ENCODE measurements at regions not wholly inside any gene's neighbourhood (a gene's known extent, or its start where the extent isn't known, plus 50 kb on each side); places are given as distances from the start of the nearest gene placed in this dataset.

GRCh38 chr13:62473190-62473943 lies 1057.7 kb upstream of the PCDH20 start:
- no peak for DNase-seq (ENCODE audit: low spot score)
- Mint-ChIP-seq H3K27ac (no peak overlapping the region), H3K36me3 (no peaks in the 10 kb centered on the region), H3K4me3 (no peak overlapping the region), H3K4me1 (peaks cover 16% of the 10 kb centered on the region), H3K27me3 (ENCODE audit: low read depth) (no peaks in the 10 kb centered on the region; the same call in 1 of the 2 replicates), H3K9me3 (no peaks in the 10 kb centered on the region)
- ATAC-seq = peak; percentile 66
- POLR2A ChIA-PET = no interaction called here
- CTCF ChIA-PET = interaction anchor here (1.0 kb wide), 1 partner anchor 38 kb away, joined by 3 read pairs; no protein-coding TSS in a partner anchor
- TF ChIP-seq ZBTB43 (CRISPR knock-in tag; IDR thresholded peaks at IDR 0.05) (no peak), HMGA2 (CRISPR knock-in tag; IDR thresholded peaks at IDR 0.05) (no peak), AR (CRISPR knock-in tag; IDR thresholded peaks at IDR 0.05) (no peak), ZNF423 (CRISPR knock-in tag; IDR thresholded peaks at IDR 0.05) (no peak), ZNF138 (CRISPR knock-in tag; conservative IDR thresholded peaks at IDR 0.05) (no peak), E2F5 (CRISPR knock-in tag; IDR thresholded peaks at IDR 0.05) (no peak), CBFB (CRISPR knock-in tag; IDR thresholded peaks at IDR 0.05; ENCODE audit: low read depth) (no peak), PRDM15 (CRISPR knock-in tag; IDR thresholded peaks at IDR 0.05) (no peak), E2F4 (CRISPR knock-in tag; IDR thresholded peaks at IDR 0.05; ENCODE audit: borderline replicate concordance, low read depth) (no peak), FOXK1 (CRISPR knock-in tag; IDR thresholded peaks at IDR 0.05) (no peak), JAZF1 (CRISPR knock-in tag; IDR thresholded peaks at IDR 0.05) (no peak), CREB1 (CRISPR knock-in tag; IDR thresholded peaks at IDR 0.05) (no peak), ZMAT4 (CRISPR knock-in tag; IDR thresholded peaks at IDR 0.05) (no peak), ZNF425 (CRISPR knock-in tag; conservative IDR thresholded peaks at IDR 0.05) (no peak)
